HepG2 (cell line): ENCODE measurements at regions not wholly inside any gene's neighbourhood (a gene's known extent, or its start where the extent isn't known, plus 50 kb on each side); places are given as distances from the start of the nearest gene placed in this dataset.

Source experiments
- ATAC-seq: fragments of 200-7000 bp; cut with Tn5 transposase; 3 replicates; pipeline ENCODE4 v1.9.1; 2020; ENCODE audit warnings: mild to moderate bottlenecking, moderate library complexity
- BruUV-seq: library from RNA; stranded (reverse); fragments of 400-500 nt; replicated peaks from 2 replicates; lab custom pipeline; 2021; lab: Mats Ljungman, UMichigan
- CTCF ChIA-PET: fragments of 300-600 bp; formaldehyde crosslinking; extraction: SDS; loops from one replicate; lab custom pipeline; 2021; ENCODE audit warnings: low total read pairs, inconsistent platforms, low intra/inter-chr PET ratio; lab: Yijun Ruan, JAX
- POLR2A ChIA-PET: fragments of 350-600 bp; sonication (Branson Sonifier 250); formaldehyde crosslinking; loops from one replicate; lab custom pipeline; 2020; ENCODE audit warnings: antibody characterized with exemption, inconsistent platforms; lab: Yijun Ruan, JAX
- DNase-seq: peaks from one replicate; pipeline ENCODE4 v3.0.0-alpha.2; 2015; ENCODE audit warnings: low spot score
- FAIRE-seq: peaks from 3 replicates; lab custom pipeline; 2011; peaks lifted over from hg19 to GRCh38; lab: Jason Lieb, UNC
- H2AFZ ChIP-seq: one replicate; pipeline ENCODE4 v1.6.1; 2011; ENCODE audit warnings: low read length, inconsistent platforms
- H3K27ac ChIP-seq: fragments of 300-600 bp; 3 replicates; pipeline ENCODE4 v1.8.0; 2011; ENCODE audit warnings: mixed run types, mild to moderate bottlenecking, mixed read lengths, low read length, inconsistent platforms; ENCODE audit not compliant: insufficient read depth; ENCODE audit errors: extremely low read length
- H3K27me3 ChIP-seq, 2 experiments: fragments of 200-600 bp in 1 of 2; 2 replicates in 1 of 2; 3 replicates in 1 of 2; pipeline versions ENCODE4 v1.6.0 to v1.8.0; 2011; ENCODE audit warnings: low read length in 2 of 2, mild to moderate bottlenecking in 2 of 2, moderate library complexity in 2 of 2, inconsistent platforms in 1 of 2; ENCODE audit not compliant: insufficient read depth in 2 of 2, control insufficient read depth in 1 of 2
- H3K36me3 ChIP-seq, 2 experiments: fragments of 200-600 bp in 1 of 2; replicated peaks in 1 of 2; 2 replicates in 1 of 2; 3 replicates in 1 of 2; pipeline versions ENCODE4 v1.5.1 to v1.8.0; 2011; ENCODE audit warnings: low read length in 2 of 2, inconsistent platforms in 1 of 2; ENCODE audit not compliant: insufficient read depth in 2 of 2, control insufficient read depth in 1 of 2
- H3K4me1 ChIP-seq: 2 replicates; pipeline ENCODE4 v1.5.1; 2012; ENCODE audit warnings: low read length, inconsistent platforms; ENCODE audit not compliant: insufficient read depth
- H3K4me2 ChIP-seq: 2 replicates; pipeline ENCODE4 v1.6.0; 2011; ENCODE audit warnings: low read depth, low read length, inconsistent platforms
- H3K4me3 ChIP-seq, 3 experiments: fragments of 200-600 bp in 1 of 3; sonication (generic), shearing (Covaris generic) in 1 of 3; replicated peaks in 1 of 3; 2 replicates each; pipeline ENCODE4 v1.5.1; 2011 to 2016; ENCODE audit warnings: low read length in 3 of 3, inconsistent platforms in 2 of 3, low read depth in 2 of 3, mild to moderate bottlenecking in 2 of 3, control low read depth in 1 of 3, mixed read lengths in 1 of 3; ENCODE audit not compliant: insufficient read depth in 1 of 3
- H3K79me2 ChIP-seq: one replicate; pipeline ENCODE4 v1.6.1; 2011; ENCODE audit warnings: low read length, inconsistent platforms; ENCODE audit not compliant: insufficient read depth
- H3K9ac ChIP-seq: 2 replicates; pipeline ENCODE4 v1.6.0; 2011; ENCODE audit warnings: mild to moderate bottlenecking, low read depth, low read length, inconsistent platforms; ENCODE audit not compliant: insufficient read depth
- H3K9me3 ChIP-seq: 2 replicates; pipeline ENCODE4 v1.5.1; 2012; ENCODE audit warnings: mild to moderate bottlenecking, low read length
- H4K20me1 ChIP-seq: 2 replicates; pipeline ENCODE4 v1.6.0; 2011; ENCODE audit warnings: inconsistent platforms, mild to moderate bottlenecking, low read length, moderate library complexity; ENCODE audit not compliant: insufficient read depth
- ATM ChIP-seq: fragments of 450-650 bp; IDR thresholded peaks from 2 replicates; pipeline ENCODE4 v1.7.1; 2017; ENCODE audit warnings: mild to moderate bottlenecking, borderline replicate concordance
- CTCF ChIP-seq: sonication (generic); formaldehyde crosslinking; IDR thresholded peaks from 2 replicates; pipeline ENCODE4 v1.5.0; 2020; ENCODE audit warnings: mild to moderate bottlenecking, missing genetic modification reagents, moderate library complexity
- GMEB1 ChIP-seq: sonication (generic); formaldehyde crosslinking; IDR thresholded peaks from 2 replicates; pipeline ENCODE4 v1.5.1; 2020; ENCODE audit warnings: missing genetic modification reagents, mild to moderate bottlenecking, borderline replicate concordance
- RAD21 ChIP-seq: fragments of 450-650 bp; formaldehyde crosslinking; IDR thresholded peaks from 2 replicates; pipeline ENCODE4 v1.5.0; 2020; ENCODE audit warnings: mild to moderate bottlenecking
- SMC3 ChIP-seq: IDR thresholded peaks from 2 replicates; pipeline ENCODE4 v1.6.1; 2011; ENCODE audit warnings: low read length, improper control_type of control experiment
- STAG1 ChIP-seq: sonication (generic); formaldehyde crosslinking; IDR thresholded peaks from 2 replicates; pipeline ENCODE4 v1.4.0; 2020; ENCODE audit warnings: missing genetic modification reagents
- ZFP41 ChIP-seq: sonication (generic); formaldehyde crosslinking; IDR thresholded peaks from 2 replicates; pipeline ENCODE4 v1.4.0; 2020; ENCODE audit warnings: mild to moderate bottlenecking, missing genetic modification reagents, borderline replicate concordance
- WGBS: methylation state at CpG from one replicate; pipeline ENCODE4 v1.1.6; 2017; ENCODE audit warnings: low lambda C conversion rate; 5-methylcytosine and 5-hydroxymethylcytosine counted together
- in situ Hi-C: cut with HindIII; loops from 2 replicates; pipeline ENCODE4 v1.10.0; 2017; ENCODE audit warnings: low pct_unique_long_range_greater_than_20kb; ENCODE audit not compliant: extremely low pct_ligation_motif_present
- intact Hi-C: fragments of 100-400 bp; cut with micrococcal nuclease; formaldehyde crosslinking; loops from one replicate; pipeline ENCODE4 v1.10.0; 2022; ENCODE audit not compliant: unreplicated experiment

- Histone ChIP-seq H3K9ac (no peak overlapping the region), H3K36me3 (no peaks in the 10 kb centered on the region), H3K27me3 (peaks cover 6 to 55% of the 10 kb centered on the region in 2 experiments; a peak in 3 of 5 replicates), H4K20me1 (no peaks in the 10 kb centered on the region), H3K27ac (no peak overlapping the region), H3K9me3 (no peaks in the 10 kb centered on the region), H3K4me2 (no peak overlapping the region), H3K79me2 (no peaks in the 10 kb centered on the region), H3K4me3 (no peak overlapping the region), H3K4me1 (no peaks in the 10 kb centered on the region), H2AFZ (no peak overlapping the region)
- DNase-seq (peak; percentile 18), FAIRE-seq (no peak), ATAC-seq (peak; percentile 73)
- WGBS, result 0% methylated on average over 1 of the region's 6 CpGs
- BruUV-seq, result no TSS peak
- TF ChIP-seq CTCF (CRISPR knock-in tag) (peak; percentile 62), RAD21 (CRISPR knock-in tag) (peak; percentile 35; the same call in 1 of the 2 replicates), STAG1 (CRISPR knock-in tag) (peak; percentile 62), GMEB1 (CRISPR knock-in tag) (no peak), ZFP41 (CRISPR knock-in tag) (no peak), SMC3 (peak; percentile 29; the same call in 1 of the 2 replicates), ATM (no peak)
- in situ Hi-C loops (no loop called here), intact Hi-C loops (no loop called here)
- POLR2A ChIA-PET, result no interaction called here
- CTCF ChIA-PET, result interaction anchor here (1.0 kb wide), 1 partner anchor 203 kb away, joined by 3 read pairs; no protein-coding TSS in a partner anchor
These were observed 128.1 kb upstream of the FAM20C start for GRCh38 chr7:64098-64915.
